ENCODE measurements at regions not wholly inside any gene's neighbourhood (a gene's known extent, or its start where the extent isn't known, plus 50 kb on each side); places are given as distances from the start of the nearest gene placed in this dataset.

DNA sequence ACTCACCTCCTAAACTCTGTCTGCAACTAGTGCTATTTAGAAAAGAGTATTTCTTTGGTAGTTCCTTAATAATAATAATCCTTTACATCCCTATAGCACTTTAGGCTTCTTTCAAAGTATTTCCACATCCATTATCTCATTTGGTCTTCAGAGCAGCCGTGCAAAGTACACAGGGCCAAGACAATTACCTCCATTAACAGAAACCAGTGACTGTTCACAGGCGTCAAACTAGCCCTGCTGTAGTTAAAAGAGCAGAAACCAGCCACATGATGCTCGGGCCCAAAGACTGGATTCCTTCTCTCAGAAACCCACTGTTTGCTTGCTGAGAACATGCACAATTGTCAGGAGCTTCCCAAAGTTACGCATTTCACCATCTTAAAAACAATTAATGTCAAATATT lies 396.0 kb upstream of the DAB1 start:
- H3K27ac ChIP-seq (ENCODE audit: control insufficient read depth, insufficient read depth): no peak overlapping the region
- FAIRE-seq: no peak
- no peaks in the 10 kb centered on the region for H3K36me3 ChIP-seq (ENCODE audit: control insufficient read depth in 2 of 2, insufficient read depth in 2 of 2, low read length in 1 of 2)
- H3K9me3 ChIP-seq (replicated peaks; ENCODE audit: control insufficient read depth, insufficient read depth, low read length): no peaks in the 10 kb centered on the region
- H3K9ac ChIP-seq (ENCODE audit: control insufficient read depth, insufficient read depth, low read length): no peak overlapping the region
- DNase-seq (ENCODE audit: low read depth, low spot score): no peak
- no peaks in the 10 kb centered on the region for H3K79me2 ChIP-seq (ENCODE audit: control insufficient read depth, insufficient read depth, low read length)
- WGBS (ENCODE audit: insufficient coverage, insufficient replicate concordance, low lambda C conversion rate, missing lambda C conversion rate): 2% methylated on average over 4 of the region's 4 CpGs
- SMC1A ChIA-PET (ENCODE audit: uncharacterized antibody, unreplicated experiment): interaction anchor here (1.3 kb wide), 1 partner anchor 36 kb away, joined by 5 read pairs; no protein-coding TSS in a partner anchor
- CTCF ChIA-PET: no interaction called here
- no peak overlapping the region for H3K4me3 ChIP-seq
- no TSS peak for BruUV-seq (replicated peaks)
- POLR2A ChIA-PET: no interaction called here
- TF ChIP-seq, protein P1, sequence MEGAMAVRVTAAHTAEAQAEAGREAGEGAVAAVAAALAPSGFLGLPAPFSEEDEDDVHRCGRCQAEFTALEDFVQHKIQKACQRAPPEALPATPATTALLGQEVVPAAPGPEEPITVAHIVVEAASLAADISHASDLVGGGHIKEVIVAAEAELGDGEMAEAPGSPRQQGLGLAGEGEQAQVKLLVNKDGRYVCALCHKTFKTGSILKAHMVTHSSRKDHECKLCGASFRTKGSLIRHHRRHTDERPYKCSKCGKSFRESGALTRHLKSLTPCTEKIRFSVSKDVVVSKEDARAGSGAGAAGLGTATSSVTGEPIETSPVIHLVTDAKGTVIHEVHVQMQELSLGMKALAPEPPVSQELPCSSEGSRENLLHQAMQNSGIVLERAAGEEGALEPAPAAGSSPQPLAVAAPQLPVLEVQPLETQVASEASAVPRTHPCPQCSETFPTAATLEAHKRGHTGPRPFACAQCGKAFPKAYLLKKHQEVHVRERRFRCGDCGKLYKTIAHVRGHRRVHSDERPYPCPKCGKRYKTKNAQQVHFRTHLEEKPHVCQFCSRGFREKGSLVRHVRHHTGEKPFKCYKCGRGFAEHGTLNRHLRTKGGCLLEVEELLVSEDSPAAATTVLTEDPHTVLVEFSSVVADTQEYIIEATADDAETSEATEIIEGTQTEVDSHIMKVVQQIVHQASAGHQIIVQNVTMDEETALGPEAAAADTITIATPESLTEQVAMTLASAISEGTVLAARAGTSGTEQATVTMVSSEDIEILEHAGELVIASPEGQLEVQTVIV (IDR thresholded peaks at IDR 0.05; ENCODE audit: borderline replicate concordance, partially characterized antibody): no peak
- no peak for TF ChIP-seq POLR2A (IDR thresholded peaks at IDR 0.05; ENCODE audit: low read depth, low read length)
- TF ChIP-seq ZNF384 (IDR thresholded peaks at IDR 0.05; ENCODE audit: borderline replicate concordance, low read depth, low read length): no peak
- TF ChIP-seq ZNF207 (IDR thresholded peaks at IDR 0.05; ENCODE audit: borderline replicate concordance): no peak
- TF ChIP-seq PML (IDR thresholded peaks at IDR 0.05; ENCODE audit: low read length): no peak
- TF ChIP-seq, protein P2, sequence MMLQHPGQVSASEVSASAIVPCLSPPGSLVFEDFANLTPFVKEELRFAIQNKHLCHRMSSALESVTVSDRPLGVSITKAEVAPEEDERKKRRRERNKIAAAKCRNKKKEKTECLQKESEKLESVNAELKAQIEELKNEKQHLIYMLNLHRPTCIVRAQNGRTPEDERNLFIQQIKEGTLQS (IDR thresholded peaks at IDR 0.05; ENCODE audit: borderline replicate concordance, extremely low read depth, low read depth, low read length): no peak
- TF ChIP-seq FOXM1 (IDR thresholded peaks at IDR 0.05; ENCODE audit: low read depth, low read length): no peak
- TF ChIP-seq IKZF1 (conservative IDR thresholded peaks at IDR 0.05): no peak
- TF ChIP-seq, protein P3, sequence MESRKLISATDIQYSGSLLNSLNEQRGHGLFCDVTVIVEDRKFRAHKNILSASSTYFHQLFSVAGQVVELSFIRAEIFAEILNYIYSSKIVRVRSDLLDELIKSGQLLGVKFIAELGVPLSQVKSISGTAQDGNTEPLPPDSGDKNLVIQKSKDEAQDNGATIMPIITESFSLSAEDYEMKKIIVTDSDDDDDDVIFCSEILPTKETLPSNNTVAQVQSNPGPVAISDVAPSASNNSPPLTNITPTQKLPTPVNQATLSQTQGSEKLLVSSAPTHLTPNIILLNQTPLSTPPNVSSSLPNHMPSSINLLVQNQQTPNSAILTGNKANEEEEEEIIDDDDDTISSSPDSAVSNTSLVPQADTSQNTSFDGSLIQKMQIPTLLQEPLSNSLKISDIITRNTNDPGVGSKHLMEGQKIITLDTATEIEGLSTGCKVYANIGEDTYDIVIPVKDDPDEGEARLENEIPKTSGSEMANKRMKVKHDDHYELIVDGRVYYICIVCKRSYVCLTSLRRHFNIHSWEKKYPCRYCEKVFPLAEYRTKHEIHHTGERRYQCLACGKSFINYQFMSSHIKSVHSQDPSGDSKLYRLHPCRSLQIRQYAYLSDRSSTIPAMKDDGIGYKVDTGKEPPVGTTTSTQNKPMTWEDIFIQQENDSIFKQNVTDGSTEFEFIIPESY (IDR thresholded peaks at IDR 0.05): no peak
- no peak for TF ChIP-seq NBN (IDR thresholded peaks at IDR 0.05)
- TF ChIP-seq SRF (IDR thresholded peaks at IDR 0.05; ENCODE audit: low read depth in 2 of 2, low read length in 2 of 2): no peak
- TF ChIP-seq HDGF (IDR thresholded peaks at IDR 0.05): no peak
- no peak for TF ChIP-seq SREBF2 (IDR thresholded peaks at IDR 0.05; ENCODE audit: low read length)
- TF ChIP-seq ETV6 (conservative IDR thresholded peaks at IDR 0.05 in 1 of 2, IDR thresholded peaks at IDR 0.05 in 1 of 2; ENCODE audit: borderline replicate concordance in 1 of 2, low read depth in 1 of 2): no peak
- no peak for TF ChIP-seq LARP7 (IDR thresholded peaks at IDR 0.05)
- no peak for TF ChIP-seq RB1 (IDR thresholded peaks at IDR 0.05; ENCODE audit: borderline replicate concordance)
- no peak for TF ChIP-seq NRF1 (conservative IDR thresholded peaks at IDR 0.05; ENCODE audit: low read depth, low read length)
- TF ChIP-seq RBBP5 (conservative IDR thresholded peaks at IDR 0.05): no peak
- TF ChIP-seq RAD21 (IDR thresholded peaks at IDR 0.05; ENCODE audit: insufficient read depth, low read depth, low read length): no peak
- no peak for TF ChIP-seq NR2C2 (IDR thresholded peaks at IDR 0.05; ENCODE audit: borderline replicate concordance, control insufficient read depth, insufficient read length, low read depth)
- in situ Hi-C loops (cut with MboI): no loop called here
- no peaks in the 10 kb centered on the region for H3K4me1 ChIP-seq (ENCODE audit: control insufficient read depth, insufficient read depth, low read length)
- RAD21 ChIA-PET (ENCODE audit: unreplicated experiment): no interaction called here
- no peaks in the 10 kb centered on the region for H4K20me1 ChIP-seq (ENCODE audit: control insufficient read depth, insufficient read depth)
- H3K4me2 ChIP-seq (ENCODE audit: control insufficient read depth, insufficient read depth): no peak overlapping the region
- no peak for ATAC-seq
- no peak overlapping the region for H2AFZ ChIP-seq (ENCODE audit: control insufficient read depth, low read depth, low read length)
- intact Hi-C loops (cut with micrococcal nuclease; ENCODE audit: unreplicated experiment): no loop called here
- H3K27me3 ChIP-seq (replicated peaks in 1 of 2; ENCODE audit: control insufficient read depth in 2 of 2, insufficient read depth in 2 of 2, low read length in 1 of 2): no peaks in the 10 kb centered on the region

Data from GM12878 (cell line).